ENCODE measurements at regions not wholly inside any gene's neighbourhood (a gene's known extent, or its start where the extent isn't known, plus 50 kb on each side); places are given as distances from the start of the nearest gene placed in this dataset.

- Histone ChIP-seq H3K4me3 (no peak overlapping the region), H3K4me1 (replicated peaks; ENCODE audit: insufficient read depth) (peaks cover 33% of the 10 kb centered on the region), H3F3A (ENCODE audit: insufficient read depth, low read depth) (peaks cover 20% of the 10 kb centered on the region), H3K4me2 (no peak overlapping the region), H3K27me3 (ENCODE audit: insufficient read depth, low read depth) (no peaks in the 10 kb centered on the region), H3K9me3 (ENCODE audit: insufficient read depth, low read depth) (no peaks in the 10 kb centered on the region), H3K79me2 (ENCODE audit: low read depth) (no peaks in the 10 kb centered on the region), H3K27ac (no peak overlapping the region), H3K36me3 (ENCODE audit: low read depth) (no peaks in the 10 kb centered on the region), H4K20me1 (ENCODE audit: insufficient read depth) (no peaks in the 10 kb centered on the region), H3K9me2 (ENCODE audit: insufficient read depth) (no peaks in the 10 kb centered on the region), H2AFZ (no peak overlapping the region)
- BruUV-seq (replicated peaks), result no TSS peak
- DNase-seq, result no peak
- CTCF ChIA-PET, result no interaction called here
- intact Hi-C loops (cut with micrococcal nuclease; ENCODE audit: unreplicated experiment), result loop anchor here (1.0 kb wide), 1 partner anchor 160 kb away; no protein-coding TSS in a partner anchor
- TF ChIP-seq CTCF (conservative IDR thresholded peaks at IDR 0.05) (no peak), EZH2 (IDR thresholded peaks at IDR 0.05; ENCODE audit: low read depth) (no peak)
- POLR2A ChIA-PET (ENCODE audit: unreplicated experiment), result no interaction called here
These were observed 101.2 kb upstream of the PGRMC2 start for GRCh38 chr4:128388796-128389195.

- H2AFZ ChIP-seq, result no peak overlapping the region
- POLR2A ChIA-PET (ENCODE audit: unreplicated experiment), result interaction anchor here (0.6 to 1.1 kb wide), 5 partner anchors 67 to 703 kb away, joined by 3 to 6 read pairs (median 4); partner anchors contain the start of gene PGRMC2
- 0 out of 2 replicates have a peak overlapping the region, but pooled peaks have one; percentile 63 for H3K4me2 ChIP-seq
- H3K4me3 ChIP-seq, result no peak overlapping the region
- H3F3A ChIP-seq (ENCODE audit: insufficient read depth, low read depth), result peaks cover 20% of the 10 kb centered on the region
- DNase-seq, result no peak
- H3K27me3 ChIP-seq (ENCODE audit: insufficient read depth, low read depth), result no peaks in the 10 kb centered on the region
- H3K27ac ChIP-seq, result no peak overlapping the region
- TF ChIP-seq EZH2 (IDR thresholded peaks at IDR 0.05; ENCODE audit: low read depth) (no peak), CTCF (conservative IDR thresholded peaks at IDR 0.05) (no peak)
- H3K79me2 ChIP-seq (ENCODE audit: low read depth), result no peaks in the 10 kb centered on the region
- no peaks in the 10 kb centered on the region for H3K36me3 ChIP-seq (ENCODE audit: low read depth)
- peaks cover 33% of the 10 kb centered on the region for H3K4me1 ChIP-seq (replicated peaks; ENCODE audit: insufficient read depth)
- H3K9me2 ChIP-seq (ENCODE audit: insufficient read depth), result no peaks in the 10 kb centered on the region
- no peaks in the 10 kb centered on the region for H4K20me1 ChIP-seq (ENCODE audit: insufficient read depth)
- intact Hi-C loops (cut with micrococcal nuclease; ENCODE audit: unreplicated experiment), result loop anchor here (1.0 kb wide), 1 partner anchor 160 kb away; no protein-coding TSS in a partner anchor
- CTCF ChIA-PET, result no interaction called here
- BruUV-seq (replicated peaks), result no TSS peak
- H3K9me3 ChIP-seq (ENCODE audit: insufficient read depth, low read depth), result no peaks in the 10 kb centered on the region
These were observed 100.7 kb upstream of the PGRMC2 start for GRCh38 chr4:128388352-128388630.

GRCh38 chr4:128387600-128388351 lies 100.2 kb upstream of the PGRMC2 start:
- H3K9me3 ChIP-seq (ENCODE audit: insufficient read depth, low read depth), result no peaks in the 10 kb centered on the region
- BruUV-seq (replicated peaks), result TSS peak; percentile 85
- H3K79me2 ChIP-seq (ENCODE audit: low read depth), result no peaks in the 10 kb centered on the region
- H3K4me1 ChIP-seq (replicated peaks; ENCODE audit: insufficient read depth), result peaks cover 33% of the 10 kb centered on the region
- intact Hi-C loops (cut with micrococcal nuclease; ENCODE audit: unreplicated experiment), result loop anchor here (1.0 to 2.0 kb wide), 8 partner anchors 33 to 423 kb away; no protein-coding TSS in a partner anchor
- no peaks in the 10 kb centered on the region for H3K9me2 ChIP-seq (ENCODE audit: insufficient read depth)
- no peaks in the 10 kb centered on the region for H4K20me1 ChIP-seq (ENCODE audit: insufficient read depth)
- H3K27ac ChIP-seq, result peak overlapping the region; percentile 63
- peak; percentile 39 to 69 for DNase-seq
- CTCF ChIA-PET, result interaction anchor here (0.5 to 0.6 kb wide), 2 partner anchors 165 to 168 kb away, joined by 3 to 11 read pairs; no protein-coding TSS in a partner anchor
- no peaks in the 10 kb centered on the region for H3K36me3 ChIP-seq (ENCODE audit: low read depth)
- H2AFZ ChIP-seq, result no peak overlapping the region; the same call in 1 of the 2 replicates
- H3K4me3 ChIP-seq, result no peak overlapping the region
- TF ChIP-seq EZH2 (IDR thresholded peaks at IDR 0.05; ENCODE audit: low read depth) (no peak), CTCF (conservative IDR thresholded peaks at IDR 0.05) (no peak)
- H3F3A ChIP-seq (ENCODE audit: insufficient read depth, low read depth), result peaks cover 20% of the 10 kb centered on the region
- peak overlapping the region; percentile 63 for H3K4me2 ChIP-seq
- POLR2A ChIA-PET (ENCODE audit: unreplicated experiment), result interaction anchor here (0.6 to 1.1 kb wide), 6 partner anchors 67 to 702 kb away, joined by 3 to 6 read pairs (median 4); partner anchors contain the start of gene PGRMC2
- H3K27me3 ChIP-seq (ENCODE audit: insufficient read depth, low read depth), result no peaks in the 10 kb centered on the region
